GM12878 (cell line): ENCODE measurements at regions not wholly inside any gene's neighbourhood (a gene's known extent, or its start where the extent isn't known, plus 50 kb on each side); places are given as distances from the start of the nearest gene placed in this dataset.

Source experiments
- ATAC-seq: fragments of 200-7000 bp; cut with Tn5 transposase; 3 replicates; pipeline ENCODE4 v1.9.1; 2020; ENCODE audit warnings: mild to moderate bottlenecking, moderate library complexity
- BruUV-seq: library from RNA; stranded (reverse); fragments of 400-500 nt; replicated peaks from 2 replicates; lab custom pipeline; 2021; lab: Mats Ljungman, UMichigan
- CTCF ChIA-PET: fragments of 300-600 bp; sonication (Branson Sonifier 250); formaldehyde crosslinking; extraction: SDS; loops from one replicate; lab custom pipeline; 2021; ENCODE audit warnings: inconsistent platforms; lab: Yijun Ruan, JAX
- POLR2A ChIA-PET: fragments of 350-600 bp; formaldehyde crosslinking; extraction: SDS; loops from one replicate; lab custom pipeline; 2021; ENCODE audit warnings: inconsistent platforms; lab: Charles Lee
- RAD21 ChIA-PET: fragments of 300-600 bp; sonication (Branson Sonifier 250); formaldehyde crosslinking; loops from one replicate; lab custom pipeline; 2023; ENCODE audit warnings: antibody characterized with exemption; ENCODE audit not compliant: unreplicated experiment; lab: Charles Lee
- SMC1A ChIA-PET: fragments of 300-600 bp; sonication (Branson Sonifier 250); formaldehyde crosslinking; loops from one replicate; lab custom pipeline; 2023; ENCODE audit not compliant: unreplicated experiment, uncharacterized antibody; lab: Charles Lee
- DNase-seq: peaks from one replicate; pipeline ENCODE4 v3.0.0-alpha.2; 2011; ENCODE audit warnings: low read depth, low spot score
- FAIRE-seq: peaks from 3 replicates; lab custom pipeline; 2011; peaks lifted over from hg19 to GRCh38; lab: Jason Lieb, UNC
- H2AFZ ChIP-seq: 2 replicates; pipeline ENCODE4 v1.6.0; 2011; ENCODE audit warnings: low read depth, low read length, control low read depth; ENCODE audit not compliant: control insufficient read depth
- H3K27ac ChIP-seq: 2 replicates; pipeline ENCODE4 v1.5.1; 2011; ENCODE audit warnings: control low read depth; ENCODE audit not compliant: control insufficient read depth, insufficient read depth
- H3K27me3 ChIP-seq, 2 experiments: replicated peaks in 1 of 2; 2 replicates each; pipeline versions ENCODE4 v1.6.0 to v1.6.1; 2011; ENCODE audit warnings: low read length in 1 of 2; ENCODE audit not compliant: control insufficient read depth in 2 of 2, insufficient read depth in 2 of 2
- H3K36me3 ChIP-seq, 2 experiments: 2 replicates each; pipeline ENCODE4 v1.5.1; 2011; ENCODE audit warnings: low read length in 1 of 2; ENCODE audit not compliant: control insufficient read depth in 2 of 2, insufficient read depth in 2 of 2
- H3K4me1 ChIP-seq: 2 replicates; pipeline ENCODE4 v1.6.1; 2011; ENCODE audit warnings: mild to moderate bottlenecking, low read length, moderate library complexity, mixed read lengths; ENCODE audit not compliant: control insufficient read depth, insufficient read depth
- H3K4me2 ChIP-seq: 2 replicates; pipeline ENCODE4 v1.6.0; 2011; ENCODE audit warnings: control low read depth; ENCODE audit not compliant: control insufficient read depth, insufficient read depth
- H3K4me3 ChIP-seq: fragments of 200-600 bp; sonication (generic); 2 replicates; pipeline ENCODE4 v1.5.1; 2016
- H3K79me2 ChIP-seq: 2 replicates; pipeline ENCODE4 v1.6.0; 2011; ENCODE audit warnings: low read length; ENCODE audit not compliant: control insufficient read depth, insufficient read depth
- H3K9ac ChIP-seq: 2 replicates; pipeline ENCODE4 v1.8.0; 2011; ENCODE audit warnings: low read length, control low read depth, mixed read lengths; ENCODE audit not compliant: control insufficient read depth, insufficient read depth
- H3K9me3 ChIP-seq: replicated peaks from 3 replicates; pipeline ENCODE4 v1.5.1; 2011; ENCODE audit warnings: mild to moderate bottlenecking, low read length; ENCODE audit not compliant: control insufficient read depth, insufficient read depth
- H4K20me1 ChIP-seq: 2 replicates; pipeline ENCODE4 v1.6.0; 2011; ENCODE audit not compliant: control insufficient read depth, insufficient read depth
- BHLHE40 ChIP-seq, 2 experiments: fragments of 450-650 bp in 1 of 2; IDR thresholded peaks; 2 replicates each; pipeline ENCODE4 v1.6.1; 2011 to 2017; ENCODE audit warnings: low read depth in 2 of 2, borderline replicate concordance in 1 of 2, improper control_type of control experiment in 1 of 2, low read length in 1 of 2, mild to moderate bottlenecking in 1 of 2
- BMI1 ChIP-seq: fragments of 450-650 bp; IDR thresholded peaks from 2 replicates; pipeline ENCODE4 v1.6.1; 2016; ENCODE audit warnings: mild to moderate bottlenecking, moderate library complexity, borderline replicate concordance
- CUX1 ChIP-seq: IDR thresholded peaks from 2 replicates; pipeline ENCODE4 v1.6.1; 2012; ENCODE audit warnings: improper control_type of control experiment, low read depth, low read length; ENCODE audit not compliant: insufficient replicate concordance
- IKZF2 ChIP-seq, 2 experiments: fragments of 450-650 bp; IDR thresholded peaks; 2 replicates each; pipeline ENCODE4 v1.6.1; 2017; ENCODE audit warnings: mild to moderate bottlenecking in 2 of 2, moderate library complexity in 2 of 2
- PRDM15 ChIP-seq: fragments of 450-650 bp; formaldehyde crosslinking; IDR thresholded peaks from 2 replicates; pipeline ENCODE4 v1.4.0; 2020; ENCODE audit warnings: mild to moderate bottlenecking, moderate library complexity
- RAD51 ChIP-seq: fragments of 450-650 bp; IDR thresholded peaks from 2 replicates; pipeline ENCODE4 v1.6.1; 2016; ENCODE audit warnings: moderate library complexity, mild to moderate bottlenecking, inconsistent platforms
- SMARCA5 ChIP-seq: fragments of 450-650 bp; IDR thresholded peaks from 2 replicates; pipeline ENCODE4 v1.6.1; 2017; ENCODE audit warnings: mild to moderate bottlenecking
- SPI1 ChIP-seq: IDR thresholded peaks from 2 replicates; pipeline ENCODE4 v1.6.1; 2011; ENCODE audit warnings: low read depth, mild to moderate bottlenecking, low read length, moderate library complexity, borderline replicate concordance; ENCODE audit not compliant: insufficient read depth
- SUPT20H ChIP-seq: IDR thresholded peaks from 2 replicates; pipeline ENCODE4 v1.6.1; 2011; ENCODE audit warnings: low read depth, mild to moderate bottlenecking, low read length, moderate library complexity, borderline replicate concordance; ENCODE audit not compliant: control insufficient read depth
- TCF12 ChIP-seq: IDR thresholded peaks from 2 replicates; pipeline ENCODE4 v1.6.1; 2011; ENCODE audit warnings: low read depth, mild to moderate bottlenecking, low read length
- USF2 ChIP-seq: IDR thresholded peaks from 2 replicates; pipeline ENCODE4 v1.6.1; 2011; ENCODE audit warnings: low read depth, low read length, improper control_type of control experiment, borderline replicate concordance
- ZBTB33 ChIP-seq: fragments of 450-650 bp; IDR thresholded peaks from 2 replicates; pipeline ENCODE4 v1.6.1; 2017; ENCODE audit warnings: mild to moderate bottlenecking
- ZNF207 ChIP-seq: fragments of 450-650 bp; IDR thresholded peaks from 2 replicates; pipeline ENCODE4 v1.6.1; 2014; ENCODE audit warnings: antibody characterized with exemption, mild to moderate bottlenecking, borderline replicate concordance
- WGBS: methylation state at CpG from one replicate; pipeline ENCODE4 v1.1.6; 2016; ENCODE audit warnings: low lambda C conversion rate; ENCODE audit not compliant: insufficient replicate concordance, insufficient coverage; ENCODE audit errors: missing lambda C conversion rate; 5-methylcytosine and 5-hydroxymethylcytosine counted together
- in situ Hi-C: fragments of 300-500 bp; cut with MboI; formaldehyde crosslinking; loops from 9 replicates; pipeline ENCODE4 v1.14.3; 2018; ENCODE audit warnings: mixed read lengths
- intact Hi-C: fragments of 100-400 bp; cut with micrococcal nuclease; formaldehyde crosslinking; loops from one replicate; pipeline ENCODE4 v1.14.2; 2022; ENCODE audit not compliant: unreplicated experiment

GRCh38 chr13:78334059-78334458, 269.3 kb downstream of the POU4F1 start:
- ATAC-seq = no peak
- ChIA-PET CTCF (no interaction called here), RAD21 (no interaction called here), SMC1A (interaction anchor here (0.7 kb wide), 1 partner anchor 39 kb away, joined by 3 read pairs; no protein-coding TSS in a partner anchor), POLR2A (no interaction called here)
- FAIRE-seq = no peak
- Histone ChIP-seq H3K79me2 (no peaks in the 10 kb centered on the region), H3K27ac (no peak overlapping the region), H3K9me3 (no peaks in the 10 kb centered on the region), H3K4me1 (no peaks in the 10 kb centered on the region), H3K36me3 (no peaks in the 10 kb centered on the region), H2AFZ (no peak overlapping the region), H3K27me3 (no peaks in the 10 kb centered on the region), H3K4me2 (no peak overlapping the region), H3K4me3 (no peak overlapping the region), H4K20me1 (no peaks in the 10 kb centered on the region), H3K9ac (no peak overlapping the region)
- no peak for DNase-seq
- intact Hi-C loops = no loop called here
- BruUV-seq = no TSS peak
- 34% methylated on average over 7 of the region's 7 CpGs for WGBS
- in situ Hi-C loops = no loop called here
- TF ChIP-seq PRDM15 (CRISPR knock-in tag) (no peak), IKZF2 (IDR thresholded peaks at IDR 0.05) (no peak), ZBTB33 (no peak), BMI1 (no peak), RAD51 (no peak), ZNF207 (no peak), SUPT20H (no peak), TCF12 (no peak), CUX1 (no peak), BHLHE40 (IDR thresholded peaks at IDR 0.05; ENCODE audit: borderline replicate concordance in 1 of 2, low read depth in 2 of 2, low read length in 1 of 2) (no peak), SMARCA5 (no peak), USF2 (no peak), SPI1 (no peak)
